Tibial nerve (tissue), 4 donors: ENCODE measurements at regions not wholly inside any gene's neighbourhood (a gene's known extent, or its start where the extent isn't known, plus 50 kb on each side); places are given as distances from the start of the nearest gene placed in this dataset.

ENCODE experiments used
- DNase-seq, 2 donors: peaks; one replicate each; pipeline ENCODE4 v3.0.0-alpha.2; 2019; ENCODE audit warnings: low spot score in 2 of 2
- H3K27ac ChIP-seq, 4 donors: fragments of 200-600 bp; sonication (generic) in 3 of 4; one replicate each; pipeline ENCODE4 v1.5.1; 2017 to 2019; ENCODE audit warnings: mild to moderate bottlenecking in 1 of 4
- H3K27me3 ChIP-seq, 2 donors: fragments of 200-600 bp; sonication (generic) in 1 of 2; one replicate each; pipeline versions ENCODE4 v1.5.1 to v1.6.0; 2017 to 2019
- H3K36me3 ChIP-seq, 3 donors: fragments of 200-600 bp; sonication (generic); one replicate each; pipeline ENCODE4 v1.5.1; 2018 to 2019
- H3K4me1 ChIP-seq, 4 donors: fragments of 200-600 bp; sonication (generic) in 3 of 4; one replicate each; pipeline ENCODE4 v1.5.1; 2017 to 2019
- H3K4me3 ChIP-seq, 4 donors: fragments of 200-600 bp; sonication (generic) in 3 of 4; one replicate each; pipeline ENCODE4 v1.5.1; 2017 to 2019; ENCODE audit warnings: mild to moderate bottlenecking in 1 of 4, moderate library complexity in 1 of 4
- H3K9me3 ChIP-seq, 4 donors: fragments of 200-600 bp; sonication (generic) in 3 of 4; one replicate each; pipeline ENCODE4 v1.5.1; 2017 to 2019
- CTCF ChIP-seq, 5 experiments: fragments of 200-600 bp in 3 of 5; fragments of 450-650 bp in 2 of 5; sonication (generic) in 3 of 5; IDR thresholded peaks; one replicate each; pipeline ENCODE4 v1.5.1; 2016 to 2019; ENCODE audit warnings: antibody characterized with exemption in 5 of 5, mild to moderate bottlenecking in 3 of 5, moderate library complexity in 2 of 5
- EP300 ChIP-seq, 2 donors: sonication (generic); formaldehyde crosslinking; IDR thresholded peaks; one replicate each; pipeline ENCODE4 v1.6.1; 2017; ENCODE audit warnings: antibody characterized with exemption in 2 of 2, mild to moderate bottlenecking in 1 of 2
- POLR2A ChIP-seq, 2 donors: fragments of 450-650 bp; IDR thresholded peaks; one replicate each; pipeline ENCODE4 v1.6.1; 2017; ENCODE audit warnings: antibody characterized with exemption in 2 of 2, mild to moderate bottlenecking in 2 of 2, moderate library complexity in 2 of 2
- WGBS, 2 donors: methylation state at CpG; one replicate each; pipeline ENCODE4 v1.1.5; 2018; 5-methylcytosine and 5-hydroxymethylcytosine counted together

GRCh38 chr18:10013621-10014543, 100.1 kb downstream of the VAPA start:
- H3K4me1 ChIP-seq, result peaks cover 0 to 60% (median 24%) of the 10 kb centered on the region in 4 donors
- peak overlapping the region in 1 of 4 donors; percentile 91 for H3K27ac ChIP-seq
- no peaks in the 10 kb centered on the region for H3K36me3 ChIP-seq
- TF ChIP-seq CTCF (IDR thresholded peaks at IDR 0.05), result no peak
- TF ChIP-seq POLR2A (IDR thresholded peaks at IDR 0.05), result no peak
- no peak for TF ChIP-seq EP300 (IDR thresholded peaks at IDR 0.05)
- H3K4me3 ChIP-seq, result no peak overlapping the region
- no peaks in the 10 kb centered on the region for H3K9me3 ChIP-seq
- DNase-seq, result no peak
- 90 to 92% methylated on average over 17 of the region's 17 CpGs for WGBS, 2 donors
- no peaks in the 10 kb centered on the region for H3K27me3 ChIP-seq

GRCh38 chr18:10015288-10015701, 101.5 kb downstream of the VAPA start:
- TF ChIP-seq CTCF (IDR thresholded peaks at IDR 0.05), result no peak
- TF ChIP-seq POLR2A (IDR thresholded peaks at IDR 0.05), result no peak
- no peak for TF ChIP-seq EP300 (IDR thresholded peaks at IDR 0.05)
- WGBS, 2 donors, result 43 to 53% methylated on average over 9 of the region's 9 CpGs
- Histone ChIP-seq H3K9me3 (no peaks in the 10 kb centered on the region), H3K36me3 (no peaks in the 10 kb centered on the region), H3K4me1 (peaks cover 0 to 46% (median 18%) of the 10 kb centered on the region in 4 donors), H3K27me3 (no peaks in the 10 kb centered on the region), H3K4me3 (no peak overlapping the region), H3K27ac (peak overlapping the region in 3 of 4 donors; percentile 41 to 91 (median 50))
- DNase-seq, result no peak

- H3K9me3 ChIP-seq, result no peaks in the 10 kb centered on the region
- H3K4me3 ChIP-seq, result no peak overlapping the region
- peaks cover 0 to 37% (median 14%) of the 10 kb centered on the region in 4 donors for H3K4me1 ChIP-seq
- no peaks in the 10 kb centered on the region for H3K27me3 ChIP-seq
- no peaks in the 10 kb centered on the region for H3K36me3 ChIP-seq
- 52 to 64% methylated on average over 7 of the region's 7 CpGs for WGBS, 2 donors
- peak overlapping the region in 3 of 4 donors; percentile 41 to 91 (median 50) for H3K27ac ChIP-seq
- TF ChIP-seq POLR2A (IDR thresholded peaks at IDR 0.05), result no peak
- peak in 1 of 2 donors; percentile 14 for TF ChIP-seq EP300 (IDR thresholded peaks at IDR 0.05)
- TF ChIP-seq CTCF (IDR thresholded peaks at IDR 0.05), result peak; percentile 8 to 52 (median 26)
- peak in 1 of 2 donors; percentile 30 for DNase-seq
These were observed 102.4 kb downstream of the VAPA start for GRCh38 chr18:10015941-10016819.

GRCh38 chr18:10017043-10017442, 103.2 kb downstream of the VAPA start:
- no peak for DNase-seq
- H3K4me3 ChIP-seq, result no peak overlapping the region
- H3K27ac ChIP-seq, result peak overlapping the region in 1 of 4 donors; percentile 91
- TF ChIP-seq POLR2A (IDR thresholded peaks at IDR 0.05) (no peak), CTCF (IDR thresholded peaks at IDR 0.05) (no peak), EP300 (IDR thresholded peaks at IDR 0.05) (no peak)
- H3K36me3 ChIP-seq, result no peaks in the 10 kb centered on the region
- WGBS, 2 donors, result 92 to 98% methylated on average over 2 of the region's 2 CpGs
- H3K27me3 ChIP-seq, result no peaks in the 10 kb centered on the region
- H3K4me1 ChIP-seq, result peaks cover 0 to 30% (median 9%) of the 10 kb centered on the region in 4 donors
- H3K9me3 ChIP-seq, result no peaks in the 10 kb centered on the region
